HG03520 (cell line): ENCODE measurements at regions not wholly inside any gene's neighbourhood (a gene's known extent, or its start where the extent isn't known, plus 50 kb on each side); places are given as distances from the start of the nearest gene placed in this dataset.
"Not testable (repeated sequence)": the region's sequence is repeated elsewhere in the genome, so short reads cannot be mapped to it uniquely, and the experiment has no call there.

Experiments
- ATAC-seq: cut with Tn5 transposase; IDR thresholded peaks from one replicate; pipeline ENCODE4 v1.9.1; 2021; ENCODE audit warnings: mild to moderate bottlenecking, moderate library complexity; ENCODE audit not compliant: unreplicated experiment

- not testable (repeated sequence) for ATAC-seq
Observed at GRCh38 chr12:127503996-127504395, 763.0 kb upstream of the TMEM132C start.

DNA sequence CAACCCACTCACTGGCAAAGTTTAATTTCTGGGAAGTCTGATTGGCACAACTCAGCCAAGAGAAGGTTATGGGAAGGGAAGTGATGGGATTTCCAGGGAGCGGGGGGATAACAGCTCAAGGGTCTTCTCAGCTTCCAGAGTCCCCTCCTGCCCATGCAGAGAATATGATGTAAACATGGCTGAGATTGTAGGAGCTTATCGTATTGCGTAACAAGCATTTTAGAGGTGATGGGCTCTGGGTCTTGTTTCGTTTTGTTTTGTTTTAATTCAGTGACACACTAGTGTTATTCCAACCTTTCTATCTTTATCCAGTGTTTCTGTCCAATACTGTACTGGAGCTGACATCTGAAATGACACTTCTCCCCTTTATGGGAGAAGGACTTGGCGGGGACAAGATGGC, 762.1 kb upstream of the TMEM132C start:
- no peak for ATAC-seq

- ATAC-seq: no peak
Observed at GRCh38 chr12:127507341-127507740, 759.6 kb upstream of the TMEM132C start.

- ATAC-seq: no peak
Observed at GRCh38 chr12:127509066-127509778, 757.7 kb upstream of the TMEM132C start.

DNA sequence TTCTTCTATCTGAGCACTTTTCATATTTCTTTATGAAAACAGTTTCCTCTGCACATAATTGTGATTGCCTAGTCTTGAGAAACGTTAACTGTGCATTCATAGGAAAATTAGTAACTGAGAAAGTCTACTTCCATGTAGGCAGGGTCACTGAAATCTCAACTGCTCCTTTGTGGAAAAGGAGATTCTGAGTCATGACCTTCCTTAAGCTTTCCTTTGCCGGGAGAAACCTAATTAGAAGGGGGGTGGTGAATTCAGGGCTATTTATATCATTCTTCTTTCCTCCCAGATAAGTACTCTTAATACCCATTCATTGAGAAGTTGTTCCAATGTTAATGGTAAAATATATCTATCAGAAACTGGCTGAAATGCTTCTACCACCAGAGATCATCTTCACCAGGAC, 751.0 kb upstream of the TMEM132C start:
- no peak for ATAC-seq

DNA sequence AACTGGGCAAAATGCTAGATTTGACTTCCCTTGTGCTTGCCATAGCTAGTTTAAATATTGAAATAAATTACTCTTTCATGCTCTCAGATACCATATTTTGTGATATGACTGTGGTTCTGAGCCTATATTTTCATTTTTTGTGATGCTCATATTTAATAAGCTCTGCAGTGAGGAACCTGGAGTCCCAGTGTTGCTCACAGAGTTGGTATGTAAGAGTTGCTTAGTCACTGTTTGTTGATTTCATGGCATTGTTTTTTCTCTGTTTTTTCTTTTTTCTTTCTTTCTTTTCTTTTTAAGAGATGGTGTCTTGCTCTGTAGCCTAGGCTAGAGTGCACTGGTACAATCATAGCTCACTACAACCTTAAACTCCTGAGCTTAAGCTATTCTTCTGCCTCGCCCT, 750.5 kb upstream of the TMEM132C start:
- no peak for ATAC-seq

GRCh38 chr12:127519779-127520178, 747.2 kb upstream of the TMEM132C start:
- no peak for ATAC-seq

DNA sequence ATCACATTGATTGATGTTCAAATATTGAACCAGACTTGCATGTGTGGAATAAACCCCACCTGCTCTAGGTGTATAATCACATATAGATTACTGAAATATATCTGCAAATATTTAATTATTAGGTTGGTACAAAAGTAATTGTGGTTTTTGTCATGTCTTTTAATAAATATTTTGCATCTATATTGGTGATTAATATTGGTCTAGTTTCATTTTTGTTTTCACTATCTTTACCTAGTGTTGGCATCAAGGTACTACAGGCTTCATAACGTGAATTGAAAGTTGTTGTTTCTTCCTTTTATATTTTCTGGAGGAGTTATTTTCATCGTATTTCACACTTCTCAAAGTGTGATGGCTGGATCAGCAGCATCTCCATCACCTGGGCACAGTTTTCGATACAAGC, 740.0 kb upstream of the TMEM132C start:
- no peak for ATAC-seq

GRCh38 chr12:127528551-127528950, 738.4 kb upstream of the TMEM132C start:
- ATAC-seq: no peak

DNA sequence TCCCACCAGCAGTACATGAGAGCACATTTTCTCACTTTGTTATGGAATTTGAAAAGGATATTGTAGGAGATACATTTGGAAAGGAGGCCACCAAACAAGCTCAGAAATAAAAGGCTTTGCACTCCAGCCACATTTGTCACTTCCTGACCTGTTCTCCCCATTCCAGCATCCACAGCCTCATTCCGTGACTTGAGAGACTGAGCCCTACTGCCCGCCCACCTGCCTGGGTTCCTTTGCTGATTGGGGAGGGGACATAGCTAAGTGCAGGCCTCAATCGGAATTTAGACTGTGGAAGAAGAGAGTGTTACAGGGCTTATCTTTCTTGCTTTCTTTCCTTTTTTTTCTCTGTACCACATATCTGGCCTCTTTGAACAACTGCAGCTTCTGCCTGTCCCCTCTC, 735.4 kb upstream of the TMEM132C start:
- no peak for ATAC-seq

DNA sequence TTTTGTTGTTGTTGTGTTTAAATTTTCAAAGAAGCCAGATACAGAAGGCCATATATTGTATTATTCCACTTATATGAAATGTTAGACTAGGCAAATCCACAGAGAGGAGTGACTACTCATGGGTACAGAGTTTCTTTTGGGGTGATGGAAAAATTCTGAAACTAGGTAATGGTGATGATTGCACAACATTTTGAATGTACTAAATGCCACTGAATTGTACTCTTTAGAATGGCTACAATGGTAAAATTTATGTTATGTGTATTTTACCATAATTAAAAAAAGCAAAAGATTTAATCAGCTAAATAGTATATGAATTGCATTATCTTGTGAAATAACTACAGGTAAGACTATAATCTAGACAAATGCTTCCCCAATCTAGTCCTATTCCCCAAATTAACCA, 733.6 kb upstream of the TMEM132C start:
- no peak for ATAC-seq

DNA sequence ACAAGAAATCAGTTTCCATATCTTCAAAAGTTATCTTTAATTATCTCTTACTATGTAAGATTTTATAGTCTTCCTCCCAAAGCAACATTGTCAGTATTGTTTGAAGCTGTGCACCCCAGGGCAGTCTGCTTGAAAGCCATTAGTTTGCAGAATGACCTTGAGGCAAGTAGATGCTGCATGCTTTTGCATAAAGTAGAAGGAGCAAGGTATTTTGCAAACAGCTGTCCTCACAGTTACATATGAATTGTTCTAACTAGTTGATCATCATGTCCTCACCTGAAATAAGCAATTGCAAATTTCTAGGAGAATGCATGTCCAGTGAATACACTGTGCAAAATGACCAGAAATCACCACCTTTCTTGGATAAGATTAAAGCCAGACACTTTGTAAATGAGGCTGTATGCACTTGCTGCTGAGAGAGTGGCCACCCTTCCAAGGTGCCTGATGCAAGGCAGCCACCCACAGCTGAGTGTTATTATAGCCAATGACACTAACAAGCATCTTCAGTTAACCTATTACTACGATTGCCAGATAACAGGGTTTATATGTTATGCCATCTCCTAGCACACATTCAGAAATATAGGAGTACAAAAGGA, 730.0 kb upstream of the TMEM132C start:
- no peak for ATAC-seq

DNA sequence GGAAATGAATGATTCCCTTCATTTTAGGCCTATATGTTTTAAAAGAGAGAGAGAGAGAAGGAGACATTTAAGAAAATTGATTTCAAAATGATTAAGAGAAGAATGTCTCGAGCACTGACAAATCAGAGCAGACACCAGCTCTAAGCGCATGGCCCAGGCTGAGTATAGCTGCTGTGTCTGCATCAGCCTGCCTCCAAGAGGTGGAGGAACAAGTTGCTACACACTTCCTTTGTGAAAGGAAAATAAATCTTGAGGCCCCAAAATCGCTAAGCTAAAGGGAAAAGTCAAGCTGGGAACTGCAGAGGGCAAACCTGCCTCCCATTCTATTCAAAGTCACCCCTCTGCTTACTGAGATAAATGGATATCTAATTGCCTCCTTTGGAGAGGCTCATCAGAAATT, 728.7 kb upstream of the TMEM132C start:
- ATAC-seq: no peak

- ATAC-seq: no peak
Observed at GRCh38 chr12:127539226-127539858, 727.6 kb upstream of the TMEM132C start.

GRCh38 chr12:127542391-127542790, 724.6 kb upstream of the TMEM132C start:
- no peak for ATAC-seq

GRCh38 chr12:127542931-127543330, 724.0 kb upstream of the TMEM132C start:
- no peak for ATAC-seq

- no peak for ATAC-seq
Observed at GRCh38 chr12:127546721-127547505, 720.1 kb upstream of the TMEM132C start.

DNA sequence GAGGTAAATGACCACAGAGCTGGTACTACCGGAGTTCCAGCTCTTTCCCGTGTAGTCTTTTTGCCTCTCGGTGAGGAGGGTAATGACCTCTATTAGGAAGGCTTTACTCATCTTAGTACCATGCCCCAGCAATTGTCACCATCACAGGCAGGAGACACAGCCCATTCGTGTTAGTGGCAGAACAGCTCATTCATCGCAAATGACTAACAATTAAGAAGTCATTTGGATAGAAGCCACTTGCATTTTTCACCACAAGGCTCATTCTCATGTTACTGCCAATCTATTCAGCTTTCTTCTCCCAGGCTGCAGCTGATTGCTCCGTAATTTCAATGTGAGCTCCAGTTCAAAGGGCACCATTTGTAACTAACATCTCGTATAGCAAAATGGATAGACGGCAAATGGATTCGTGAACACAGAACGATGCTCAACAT, 718.8 kb upstream of the TMEM132C start:
- no peak for ATAC-seq

- no peak for ATAC-seq
Observed at GRCh38 chr12:127550271-127550670, 716.7 kb upstream of the TMEM132C start.

- ATAC-seq: no peak
Observed at GRCh38 chr12:127552838-127553237, 714.1 kb upstream of the TMEM132C start.

GRCh38 chr12:127555071-127555470, 711.9 kb upstream of the TMEM132C start:
- ATAC-seq: no peak
